ENCODE measurements at regions not wholly inside any gene's neighbourhood (a gene's known extent, or its start where the extent isn't known, plus 50 kb on each side); places are given as distances from the start of the nearest gene placed in this dataset.

DNA sequence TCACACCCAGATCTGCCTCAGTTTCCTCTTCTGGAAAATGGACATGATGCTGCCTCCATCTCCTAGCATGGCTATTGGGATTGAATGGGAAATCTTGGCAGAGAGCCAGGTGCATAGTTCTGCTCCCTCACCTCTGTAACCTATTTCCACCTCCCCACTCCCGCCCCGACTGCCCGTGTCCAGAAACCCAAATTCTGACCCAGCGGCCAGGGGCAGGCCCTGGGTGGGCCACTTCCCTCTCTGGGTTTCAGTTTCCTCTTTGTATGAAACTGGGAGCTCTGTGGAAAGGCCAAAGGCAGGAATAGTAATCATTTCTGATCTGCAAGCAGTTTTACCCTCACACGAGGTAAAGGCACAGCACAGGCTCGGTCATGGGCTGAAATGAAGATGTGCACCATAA is 74.1 kb upstream of the DUSP5 start (continued):
- TF ChIP-seq, protein P1, sequence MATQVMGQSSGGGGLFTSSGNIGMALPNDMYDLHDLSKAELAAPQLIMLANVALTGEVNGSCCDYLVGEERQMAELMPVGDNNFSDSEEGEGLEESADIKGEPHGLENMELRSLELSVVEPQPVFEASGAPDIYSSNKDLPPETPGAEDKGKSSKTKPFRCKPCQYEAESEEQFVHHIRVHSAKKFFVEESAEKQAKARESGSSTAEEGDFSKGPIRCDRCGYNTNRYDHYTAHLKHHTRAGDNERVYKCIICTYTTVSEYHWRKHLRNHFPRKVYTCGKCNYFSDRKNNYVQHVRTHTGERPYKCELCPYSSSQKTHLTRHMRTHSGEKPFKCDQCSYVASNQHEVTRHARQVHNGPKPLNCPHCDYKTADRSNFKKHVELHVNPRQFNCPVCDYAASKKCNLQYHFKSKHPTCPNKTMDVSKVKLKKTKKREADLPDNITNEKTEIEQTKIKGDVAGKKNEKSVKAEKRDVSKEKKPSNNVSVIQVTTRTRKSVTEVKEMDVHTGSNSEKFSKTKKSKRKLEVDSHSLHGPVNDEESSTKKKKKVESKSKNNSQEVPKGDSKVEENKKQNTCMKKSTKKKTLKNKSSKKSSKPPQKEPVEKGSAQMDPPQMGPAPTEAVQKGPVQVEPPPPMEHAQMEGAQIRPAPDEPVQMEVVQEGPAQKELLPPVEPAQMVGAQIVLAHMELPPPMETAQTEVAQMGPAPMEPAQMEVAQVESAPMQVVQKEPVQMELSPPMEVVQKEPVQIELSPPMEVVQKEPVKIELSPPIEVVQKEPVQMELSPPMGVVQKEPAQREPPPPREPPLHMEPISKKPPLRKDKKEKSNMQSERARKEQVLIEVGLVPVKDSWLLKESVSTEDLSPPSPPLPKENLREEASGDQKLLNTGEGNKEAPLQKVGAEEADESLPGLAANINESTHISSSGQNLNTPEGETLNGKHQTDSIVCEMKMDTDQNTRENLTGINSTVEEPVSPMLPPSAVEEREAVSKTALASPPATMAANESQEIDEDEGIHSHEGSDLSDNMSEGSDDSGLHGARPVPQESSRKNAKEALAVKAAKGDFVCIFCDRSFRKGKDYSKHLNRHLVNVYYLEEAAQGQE (IDR thresholded peaks at IDR 0.05; ENCODE audit: unreplicated experiment): no peak
- no peak for TF ChIP-seq CREB1 (CRISPR knock-in tag; IDR thresholded peaks at IDR 0.05; ENCODE audit: low read depth)
- no peak for TF ChIP-seq EZH2phosphoT487 (IDR thresholded peaks at IDR 0.05; ENCODE audit: unreplicated experiment)
- TF ChIP-seq ZNF114 (CRISPR knock-in tag; IDR thresholded peaks at IDR 0.05): no peak
- no peak for TF ChIP-seq ZNF331 (CRISPR knock-in tag; IDR thresholded peaks at IDR 0.05; ENCODE audit: low read depth)
- TF ChIP-seq EZH2 (IDR thresholded peaks at IDR 0.05; ENCODE audit: low read depth, unreplicated experiment): no peak
- TF ChIP-seq STAT1 (IDR thresholded peaks at IDR 0.05; ENCODE audit: unreplicated experiment): no peak
- TF ChIP-seq, protein P2, sequence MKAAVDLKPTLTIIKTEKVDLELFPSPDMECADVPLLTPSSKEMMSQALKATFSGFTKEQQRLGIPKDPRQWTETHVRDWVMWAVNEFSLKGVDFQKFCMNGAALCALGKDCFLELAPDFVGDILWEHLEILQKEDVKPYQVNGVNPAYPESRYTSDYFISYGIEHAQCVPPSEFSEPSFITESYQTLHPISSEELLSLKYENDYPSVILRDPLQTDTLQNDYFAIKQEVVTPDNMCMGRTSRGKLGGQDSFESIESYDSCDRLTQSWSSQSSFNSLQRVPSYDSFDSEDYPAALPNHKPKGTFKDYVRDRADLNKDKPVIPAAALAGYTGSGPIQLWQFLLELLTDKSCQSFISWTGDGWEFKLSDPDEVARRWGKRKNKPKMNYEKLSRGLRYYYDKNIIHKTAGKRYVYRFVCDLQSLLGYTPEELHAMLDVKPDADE (IDR thresholded peaks at IDR 0.05): no peak
- TF ChIP-seq NANOG (IDR thresholded peaks at IDR 0.05; ENCODE audit: borderline replicate concordance): no peak
- no peak for TF ChIP-seq JUNB (IDR thresholded peaks at IDR 0.05; ENCODE audit: unreplicated experiment)

DNA sequence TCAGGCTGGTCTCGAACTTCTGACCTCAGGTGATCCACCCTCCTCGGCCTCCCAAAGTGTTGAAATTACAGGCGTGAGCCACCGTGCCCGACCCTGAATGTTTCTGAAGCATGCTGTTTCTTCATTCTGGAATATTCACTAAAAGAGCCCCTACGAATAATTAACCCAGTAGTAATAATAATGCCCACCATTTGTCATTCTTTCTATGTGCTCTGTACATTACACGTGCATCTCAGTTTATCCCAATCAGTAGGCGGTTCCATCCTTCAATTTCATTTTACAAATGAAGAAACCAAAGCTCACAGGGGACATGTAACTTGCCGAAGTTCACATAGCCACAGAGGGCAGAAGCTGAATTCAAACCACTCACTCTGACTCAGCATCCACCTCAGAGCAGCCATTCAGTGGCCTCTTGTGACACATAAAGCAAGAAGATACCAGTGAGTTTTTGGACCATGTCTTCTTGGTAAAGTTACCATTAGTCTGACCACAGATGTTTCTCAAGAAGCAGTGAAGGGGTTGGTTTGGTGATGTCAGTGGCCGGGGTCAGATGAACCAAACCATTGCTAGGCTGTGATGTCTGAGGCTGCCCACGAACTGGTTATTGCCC is 71.9 kb upstream of the DUSP5 start:
- Histone ChIP-seq H3K27ac (ENCODE audit: low read depth) (no peak overlapping the region), H3K9me2 (ENCODE audit: insufficient read depth) (no peaks in the 10 kb centered on the region), H3K36me3 (ENCODE audit: insufficient read depth) (no peaks in the 10 kb centered on the region), H3K4me2 (no peak overlapping the region), H3K79me2 (replicated peaks; ENCODE audit: insufficient read depth) (no peaks in the 10 kb centered on the region), H3K4me1 (ENCODE audit: insufficient read depth) (peaks cover 15% of the 10 kb centered on the region; the same call in 1 of the 2 replicates), H2AFZ (no peak overlapping the region), H3F3A (replicated peaks; ENCODE audit: low read depth) (no peaks in the 10 kb centered on the region), H4K20me1 (replicated peaks; ENCODE audit: insufficient read depth) (no peaks in the 10 kb centered on the region), H3K27me3 (ENCODE audit: insufficient read depth) (no peaks in the 10 kb centered on the region), H3K4me3 (no peak overlapping the region)
- Mint-ChIP-seq H3K27ac (no peak overlapping the region; the same call in 1 of the 2 replicates), H3K36me3 (ENCODE audit: low read depth) (no peaks in the 10 kb centered on the region), H3K27me3 (ENCODE audit: insufficient read depth, low read depth, poor library complexity) (peaks cover 8% of the 10 kb centered on the region), H3K4me1 (peaks cover 34% of the 10 kb centered on the region), H3K9me3 (no peaks in the 10 kb centered on the region), H3K4me3 (no peak overlapping the region)
- DNase-seq (ENCODE audit: low spot score) (no peak), ATAC-seq (no peak)
- TF ChIP-seq NANOG (IDR thresholded peaks at IDR 0.05; ENCODE audit: borderline replicate concordance) (no peak), POLR2AphosphoS5 (IDR thresholded peaks at IDR 0.05; ENCODE audit: low read depth) (no peak), ZNF331 (CRISPR knock-in tag; IDR thresholded peaks at IDR 0.05; ENCODE audit: low read depth) (no peak), STAT1 (IDR thresholded peaks at IDR 0.05; ENCODE audit: unreplicated experiment) (no peak), EZH2phosphoT487 (IDR thresholded peaks at IDR 0.05; ENCODE audit: unreplicated experiment) (no peak), EZH2 (IDR thresholded peaks at IDR 0.05; ENCODE audit: low read depth, unreplicated experiment) (no peak)
- TF ChIP-seq, protein P3, sequence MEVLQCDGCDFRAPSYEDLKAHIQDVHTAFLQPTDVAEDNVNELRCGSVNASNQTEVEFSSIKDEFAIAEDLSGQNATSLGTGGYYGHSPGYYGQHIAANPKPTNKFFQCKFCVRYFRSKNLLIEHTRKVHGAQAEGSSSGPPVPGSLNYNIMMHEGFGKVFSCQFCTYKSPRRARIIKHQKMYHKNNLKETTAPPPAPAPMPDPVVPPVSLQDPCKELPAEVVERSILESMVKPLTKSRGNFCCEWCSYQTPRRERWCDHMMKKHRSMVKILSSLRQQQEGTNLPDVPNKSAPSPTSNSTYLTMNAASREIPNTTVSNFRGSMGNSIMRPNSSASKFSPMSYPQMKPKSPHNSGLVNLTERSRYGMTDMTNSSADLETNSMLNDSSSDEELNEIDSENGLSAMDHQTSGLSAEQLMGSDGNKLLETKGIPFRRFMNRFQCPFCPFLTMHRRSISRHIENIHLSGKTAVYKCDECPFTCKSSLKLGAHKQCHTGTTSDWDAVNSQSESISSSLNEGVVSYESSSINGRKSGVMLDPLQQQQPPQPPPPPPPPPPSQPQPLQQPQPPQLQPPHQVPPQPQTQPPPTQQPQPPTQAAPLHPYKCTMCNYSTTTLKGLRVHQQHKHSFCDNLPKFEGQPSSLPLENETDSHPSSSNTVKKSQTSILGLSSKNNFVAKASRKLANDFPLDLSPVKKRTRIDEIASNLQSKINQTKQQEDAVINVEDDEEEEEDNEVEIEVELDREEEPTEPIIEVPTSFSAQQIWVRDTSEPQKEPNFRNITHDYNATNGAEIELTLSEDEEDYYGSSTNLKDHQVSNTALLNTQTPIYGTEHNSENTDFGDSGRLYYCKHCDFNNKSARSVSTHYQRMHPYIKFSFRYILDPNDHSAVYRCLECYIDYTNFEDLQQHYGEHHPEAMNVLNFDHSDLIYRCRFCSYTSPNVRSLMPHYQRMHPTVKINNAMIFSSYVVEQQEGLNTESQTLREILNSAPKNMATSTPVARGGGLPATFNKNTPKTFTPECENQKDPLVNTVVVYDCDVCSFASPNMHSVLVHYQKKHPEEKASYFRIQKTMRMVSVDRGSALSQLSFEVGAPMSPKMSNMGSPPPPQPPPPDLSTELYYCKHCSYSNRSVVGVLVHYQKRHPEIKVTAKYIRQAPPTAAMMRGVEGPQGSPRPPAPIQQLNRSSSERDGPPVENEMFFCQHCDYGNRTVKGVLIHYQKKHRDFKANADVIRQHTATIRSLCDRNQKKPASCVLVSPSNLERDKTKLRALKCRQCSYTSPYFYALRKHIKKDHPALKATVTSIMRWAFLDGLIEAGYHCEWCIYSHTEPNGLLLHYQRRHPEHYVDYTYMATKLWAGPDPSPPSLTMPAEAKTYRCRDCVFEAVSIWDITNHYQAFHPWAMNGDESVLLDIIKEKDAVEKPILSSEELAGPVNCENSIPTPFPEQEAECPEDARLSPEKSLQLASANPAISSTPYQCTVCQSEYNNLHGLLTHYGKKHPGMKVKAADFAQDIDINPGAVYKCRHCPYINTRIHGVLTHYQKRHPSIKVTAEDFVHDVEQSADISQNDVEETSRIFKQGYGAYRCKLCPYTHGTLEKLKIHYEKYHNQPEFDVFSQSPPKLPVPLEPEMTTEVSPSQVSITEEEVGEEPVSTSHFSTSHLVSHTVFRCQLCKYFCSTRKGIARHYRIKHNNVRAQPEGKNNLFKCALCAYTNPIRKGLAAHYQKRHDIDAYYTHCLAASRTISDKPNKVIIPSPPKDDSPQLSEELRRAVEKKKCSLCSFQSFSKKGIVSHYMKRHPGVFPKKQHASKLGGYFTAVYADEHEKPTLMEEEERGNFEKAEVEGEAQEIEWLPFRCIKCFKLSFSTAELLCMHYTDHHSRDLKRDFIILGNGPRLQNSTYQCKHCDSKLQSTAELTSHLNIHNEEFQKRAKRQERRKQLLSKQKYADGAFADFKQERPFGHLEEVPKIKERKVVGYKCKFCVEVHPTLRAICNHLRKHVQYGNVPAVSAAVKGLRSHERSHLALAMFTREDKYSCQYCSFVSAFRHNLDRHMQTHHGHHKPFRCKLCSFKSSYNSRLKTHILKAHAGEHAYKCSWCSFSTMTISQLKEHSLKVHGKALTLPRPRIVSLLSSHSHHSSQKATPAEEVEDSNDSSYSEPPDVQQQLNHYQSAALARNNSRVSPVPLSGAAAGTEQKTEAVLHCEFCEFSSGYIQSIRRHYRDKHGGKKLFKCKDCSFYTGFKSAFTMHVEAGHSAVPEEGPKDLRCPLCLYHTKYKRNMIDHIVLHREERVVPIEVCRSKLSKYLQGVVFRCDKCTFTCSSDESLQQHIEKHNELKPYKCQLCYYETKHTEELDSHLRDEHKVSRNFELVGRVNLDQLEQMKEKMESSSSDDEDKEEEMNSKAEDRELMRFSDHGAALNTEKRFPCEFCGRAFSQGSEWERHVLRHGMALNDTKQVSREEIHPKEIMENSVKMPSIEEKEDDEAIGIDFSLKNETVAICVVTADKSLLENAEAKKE (CRISPR knock-in tag; IDR thresholded peaks at IDR 0.05): no peak
- TF ChIP-seq, protein P2 (IDR thresholded peaks at IDR 0.05): no peak

All from GM23338 (cell line).